Kidney tubule cell (primary cell): ENCODE measurements at regions not wholly inside any gene's neighbourhood (a gene's known extent, or its start where the extent isn't known, plus 50 kb on each side); places are given as distances from the start of the nearest gene placed in this dataset.

Experiments
- DNase-seq: peaks from one replicate; pipeline ENCODE4 v3.0.0-alpha.2; 2018; ENCODE audit warnings: low spot score

- DNase-seq, result no peak
Measured at GRCh38 chr12:93103154-93103553, 174.1 kb upstream of the EEA1 start.

- no peak for DNase-seq
Measured at GRCh38 chr12:93104535-93104934, 175.4 kb upstream of the EEA1 start.

- DNase-seq, result no peak
Measured at GRCh38 chr12:93106910-93107309, 177.8 kb upstream of the EEA1 start.

- DNase-seq, result no peak
Measured at GRCh38 chr12:93107514-93108312, 178.6 kb upstream of the EEA1 start.

GRCh38 chr12:93108985-93109384 is 179.9 kb upstream of the EEA1 start:
- DNase-seq, result no peak

GRCh38 chr12:93109551-93110203 is 180.6 kb upstream of the EEA1 start:
- DNase-seq, result peak; percentile 74

- DNase-seq, result peak; percentile 46
Measured at GRCh38 chr12:93111773-93112172, 182.7 kb upstream of the EEA1 start.

- no peak for DNase-seq
Measured at GRCh38 chr12:93113317-93114006, 184.4 kb upstream of the EEA1 start.

GRCh38 chr12:93115198-93115601 is 186.1 kb upstream of the EEA1 start:
- no peak for DNase-seq

- DNase-seq, result no peak
Measured at GRCh38 chr12:93115646-93116045, 186.6 kb upstream of the EEA1 start.

- no peak for DNase-seq
Measured at GRCh38 chr12:93116632-93117031, 187.5 kb upstream of the EEA1 start.

- peak; percentile 80 for DNase-seq
Measured at GRCh38 chr12:93121729-93122488, 192.8 kb upstream of the EEA1 start.

GRCh38 chr12:93122569-93123091 is 193.5 kb upstream of the EEA1 start:
- peak; percentile 81 for DNase-seq

GRCh38 chr12:93125126-93125525 is 196.0 kb upstream of the EEA1 start:
- DNase-seq, result peak; percentile 33

- peak; percentile 73 for DNase-seq
Measured at GRCh38 chr12:93126069-93126474, 197.0 kb upstream of the EEA1 start.

- DNase-seq, result no peak
Measured at GRCh38 chr12:93127107-93127560, 198.0 kb upstream of the EEA1 start.

- DNase-seq, result peak; percentile 60
Measured at GRCh38 chr12:93127582-93128331, 198.7 kb upstream of the EEA1 start.

- no peak for DNase-seq
Measured at GRCh38 chr12:93128332-93128707, 199.2 kb upstream of the EEA1 start.

GRCh38 chr12:93130366-93131054 is 201.4 kb upstream of the EEA1 start:
- no peak for DNase-seq

GRCh38 chr12:93133361-93133760 is 204.3 kb upstream of the EEA1 start:
- DNase-seq, result no peak
